Lower lobe of right lung (tissue), 2 donors: ENCODE measurements at regions not wholly inside any gene's neighbourhood (a gene's known extent, or its start where the extent isn't known, plus 50 kb on each side); places are given as distances from the start of the nearest gene placed in this dataset.

Source experiments
- ATAC-seq, 2 donors: fragments of 200-7000 bp; cut with Tn5 transposase; one replicate each; pipeline ENCODE4 v1.9.1; 2020 to 2022; ENCODE audit warnings: mild to moderate bottlenecking in 2 of 2, moderate library complexity in 2 of 2
- DNase-seq: peaks from one replicate; pipeline ENCODE4 v3.0.0-alpha.2; 2020
- H3K27ac ChIP-seq: fragments of 200-600 bp; one replicate; pipeline ENCODE4 v1.8.0; 2022
- H3K27me3 ChIP-seq: fragments of 200-600 bp; one replicate; pipeline ENCODE4 v1.8.0; 2022; ENCODE audit warnings: low read depth
- H3K36me3 ChIP-seq: fragments of 200-600 bp; one replicate; pipeline ENCODE4 v1.8.0; 2022; ENCODE audit warnings: mild to moderate bottlenecking
- H3K4me1 ChIP-seq: fragments of 200-600 bp; one replicate; pipeline ENCODE4 v1.8.0; 2022
- H3K4me3 ChIP-seq: fragments of 200-600 bp; one replicate; pipeline ENCODE4 v1.8.0; 2022; ENCODE audit warnings: mild to moderate bottlenecking
- H3K9me3 ChIP-seq: fragments of 200-600 bp; one replicate; pipeline ENCODE4 v1.8.0; 2022
- CTCF ChIP-seq: fragments of 200-600 bp; IDR thresholded peaks from one replicate; pipeline ENCODE4 v1.8.0; 2022; ENCODE audit warnings: antibody characterized with exemption, mild to moderate bottlenecking
- intact Hi-C: fragments of 100-400 bp; cut with DNase I; formaldehyde crosslinking; loops from one replicate; pipeline ENCODE4 v1.11.0; 2022
- donor health status: DM: no; HTN: yes; CAD: no; lungs with severe emphysema.

GRCh38 chr5:167489202-167489601 is 802.2 kb upstream of the WWC1 start:
- ATAC-seq (no peak), DNase-seq (no peak)
- Histone ChIP-seq H3K9me3 (no peaks in the 10 kb centered on the region), H3K4me1 (no peaks in the 10 kb centered on the region), H3K4me3 (no peak overlapping the region), H3K36me3 (no peaks in the 10 kb centered on the region), H3K27ac (no peak overlapping the region), H3K27me3 (no peaks in the 10 kb centered on the region)
- TF ChIP-seq CTCF: no peak
- intact Hi-C loops: no loop called here

- H3K9me3 ChIP-seq: no peaks in the 10 kb centered on the region
- DNase-seq (no peak), ATAC-seq (no peak)
- intact Hi-C loops: no loop called here
- H3K27me3 ChIP-seq: no peaks in the 10 kb centered on the region
- no peak overlapping the region for H3K27ac ChIP-seq
- no peaks in the 10 kb centered on the region for H3K4me1 ChIP-seq
- no peaks in the 10 kb centered on the region for H3K36me3 ChIP-seq
- no peak for TF ChIP-seq CTCF
- no peak overlapping the region for H3K4me3 ChIP-seq
Observed at GRCh38 chr5:167503926-167504720, 787.3 kb upstream of the WWC1 start.

GRCh38 chr5:167507463-167508233 is 783.8 kb upstream of the WWC1 start:
- no peaks in the 10 kb centered on the region for H3K27me3 ChIP-seq
- DNase-seq: no peak
- no peak for ATAC-seq
- no peak overlapping the region for H3K4me3 ChIP-seq
- H3K27ac ChIP-seq: no peak overlapping the region
- H3K36me3 ChIP-seq: no peaks in the 10 kb centered on the region
- H3K9me3 ChIP-seq: no peaks in the 10 kb centered on the region
- intact Hi-C loops: no loop called here
- H3K4me1 ChIP-seq: no peaks in the 10 kb centered on the region
- no peak for TF ChIP-seq CTCF

- no peaks in the 10 kb centered on the region for H3K9me3 ChIP-seq
- no peak for TF ChIP-seq CTCF
- no peak for ATAC-seq
Observed at GRCh38 chr5:167509076-167509475, 782.4 kb upstream of the WWC1 start.

GRCh38 chr5:167511276-167511675 is 780.2 kb upstream of the WWC1 start:
- Histone ChIP-seq H3K27ac (no peak overlapping the region), H3K9me3 (no peaks in the 10 kb centered on the region), H3K36me3 (no peaks in the 10 kb centered on the region), H3K4me3 (no peak overlapping the region), H3K27me3 (no peaks in the 10 kb centered on the region), H3K4me1 (no peaks in the 10 kb centered on the region)
- no peak for TF ChIP-seq CTCF
- ATAC-seq (no peak), DNase-seq (no peak)
- intact Hi-C loops: no loop called here

More at GRCh38 chr5:167509076-167509475, 782.4 kb upstream of the WWC1 start:
- no peak overlapping the region for H3K4me3 ChIP-seq
- intact Hi-C loops: no loop called here
- no peaks in the 10 kb centered on the region for H3K27me3 ChIP-seq
- H3K36me3 ChIP-seq: no peaks in the 10 kb centered on the region
- DNase-seq: no peak
- no peak overlapping the region for H3K27ac ChIP-seq
- no peaks in the 10 kb centered on the region for H3K4me1 ChIP-seq
